Liver (tissue), 7 donors: ENCODE measurements at regions not wholly inside any gene's neighbourhood (a gene's known extent, or its start where the extent isn't known, plus 50 kb on each side); places are given as distances from the start of the nearest gene placed in this dataset.

Experiments
- DNase-seq: peaks from one replicate; pipeline ENCODE4 v3.0.0-alpha.2; 2017; ENCODE audit warnings: low spot score
- H3K27ac ChIP-seq, 2 donors: one replicate each; pipeline ENCODE4 v1.7.0; 2013; ENCODE audit warnings: inconsistent platforms in 2 of 2, low read length in 2 of 2, control low read depth in 1 of 2, low read depth in 1 of 2, mild to moderate bottlenecking in 1 of 2
- H3K27me3 ChIP-seq, 4 donors: one replicate each; pipeline versions ENCODE4 v1.6.1 to v1.7.0; 2013; ENCODE audit warnings: low read length in 3 of 4, inconsistent platforms in 1 of 4, mild to moderate bottlenecking in 1 of 4, moderate library complexity in 1 of 4; ENCODE audit not compliant: control insufficient read depth in 4 of 4, insufficient read depth in 4 of 4
- H3K36me3 ChIP-seq, 4 donors: one replicate each; pipeline versions ENCODE4 v1.6.1 to v1.7.0; 2013; ENCODE audit warnings: low read length in 3 of 4, mild to moderate bottlenecking in 3 of 4, low read depth in 1 of 4, moderate library complexity in 1 of 4; ENCODE audit not compliant: control insufficient read depth in 4 of 4, insufficient read depth in 3 of 4
- H3K4me1 ChIP-seq, 4 donors: one replicate each; pipeline versions ENCODE4 v1.6.1 to v1.7.0; 2013; ENCODE audit warnings: low read length in 3 of 4, mild to moderate bottlenecking in 3 of 4, moderate library complexity in 1 of 4; ENCODE audit not compliant: control insufficient read depth in 4 of 4, insufficient read depth in 4 of 4
- H3K4me3 ChIP-seq, 3 donors: one replicate each; pipeline versions ENCODE4 v1.6.1 to v1.7.0; 2013; ENCODE audit warnings: low read length in 3 of 3, control low read depth in 1 of 3, low read depth in 1 of 3, mild to moderate bottlenecking in 1 of 3
- H3K9ac ChIP-seq, 2 donors: one replicate each; pipeline ENCODE4 v1.7.0; 2013; ENCODE audit warnings: low read length in 2 of 2, mild to moderate bottlenecking in 2 of 2, moderate library complexity in 2 of 2, control low read depth in 1 of 2, low read depth in 1 of 2
- H3K9me3 ChIP-seq, 4 donors: one replicate each; pipeline versions ENCODE4 v1.6.1 to v1.7.0; 2013; ENCODE audit warnings: low read length in 3 of 4; ENCODE audit not compliant: control insufficient read depth in 4 of 4
- CTCF ChIP-seq: fragments of 150-350 bp; IDR thresholded peaks from 2 replicates; pipeline ENCODE4 v1.5.1; 2017; ENCODE audit warnings: improper control_type of control experiment, low read depth, low read length; ENCODE audit not compliant: missing input control
- EGR1 ChIP-seq, 2 donors: IDR thresholded peaks; 2 replicates each; pipeline ENCODE4 v1.6.1; 2016 to 2018; ENCODE audit warnings: antibody characterized with exemption in 2 of 2, low read depth in 2 of 2
- FOXA1 ChIP-seq: IDR thresholded peaks from 2 replicates; pipeline ENCODE4 v1.6.1; 2016; ENCODE audit warnings: antibody characterized with exemption
- GABPA ChIP-seq, 2 donors: IDR thresholded peaks in 1 of 2; conservative IDR thresholded peaks in 1 of 2; 2 replicates each; pipeline ENCODE4 v1.6.1; 2016; ENCODE audit warnings: antibody characterized with exemption in 2 of 2, mild to moderate bottlenecking in 1 of 2, moderate library complexity in 1 of 2
- HNF4A ChIP-seq, 2 donors: conservative IDR thresholded peaks; 2 replicates each; pipeline ENCODE4 v1.6.1; 2016; ENCODE audit warnings: antibody characterized with exemption in 2 of 2, mild to moderate bottlenecking in 2 of 2
- HNF4G ChIP-seq: IDR thresholded peaks from 2 replicates; pipeline ENCODE4 v1.6.1; 2016; ENCODE audit warnings: antibody characterized with exemption
- MAX ChIP-seq: IDR thresholded peaks from 2 replicates; pipeline ENCODE4 v1.6.1; 2016; ENCODE audit warnings: antibody characterized with exemption
- NR2F2 ChIP-seq: IDR thresholded peaks from 2 replicates; pipeline ENCODE4 v1.6.1; 2016; ENCODE audit warnings: antibody characterized with exemption
- RAD21 ChIP-seq, 2 donors: IDR thresholded peaks; 2 replicates each; pipeline ENCODE4 v1.6.1; 2016; ENCODE audit warnings: antibody characterized with exemption in 2 of 2, mild to moderate bottlenecking in 2 of 2
- REST ChIP-seq: IDR thresholded peaks from 2 replicates; pipeline ENCODE4 v1.6.1; 2016; ENCODE audit warnings: antibody characterized with exemption, mild to moderate bottlenecking
- RXRA ChIP-seq, 2 donors: IDR thresholded peaks; 2 replicates each; pipeline ENCODE4 v1.6.1; 2017 to 2018; ENCODE audit warnings: antibody characterized with exemption in 2 of 2, mild to moderate bottlenecking in 1 of 2
- SP1 ChIP-seq: IDR thresholded peaks from 2 replicates; pipeline ENCODE4 v1.6.1; 2018; ENCODE audit warnings: antibody characterized with exemption, mild to moderate bottlenecking
- TAF1 ChIP-seq: conservative IDR thresholded peaks from 2 replicates; pipeline ENCODE4 v1.6.1; 2016; ENCODE audit warnings: antibody characterized with exemption, mild to moderate bottlenecking
- YY1 ChIP-seq: IDR thresholded peaks from 2 replicates; pipeline ENCODE4 v1.6.1; 2016; ENCODE audit warnings: antibody characterized with exemption, mild to moderate bottlenecking
- ZBTB33 ChIP-seq: IDR thresholded peaks from 2 replicates; pipeline ENCODE4 v1.6.1; 2016; ENCODE audit warnings: antibody characterized with exemption
- donor health status: healthy.
- donor health status: healthy.
- donor health status: healthy.
- donor health status: healthy.

- no peak for TF ChIP-seq MAX
Measured at GRCh38 chr4:27616166-27616565, 755.5 kb downstream of the STIM2 start (continued).

GRCh38 chr4:27619435-27619834 lies 758.8 kb downstream of the STIM2 start:
- H3K4me1 ChIP-seq, result no peaks in the 10 kb centered on the region
- no peak for TF ChIP-seq ZBTB33
- no peak for TF ChIP-seq CTCF
- no peak for TF ChIP-seq TAF1
- TF ChIP-seq RAD21 (IDR thresholded peaks at IDR 0.05), result no peak
- TF ChIP-seq HNF4G, result no peak
- TF ChIP-seq NR2F2, result no peak
- no peak for TF ChIP-seq YY1
- no peak for TF ChIP-seq SP1
- TF ChIP-seq MAX, result no peak
- TF ChIP-seq HNF4A (conservative IDR thresholded peaks at IDR 0.05), result no peak
- TF ChIP-seq GABPA (IDR thresholded peaks at IDR 0.05 in 1 of 2, conservative IDR thresholded peaks at IDR 0.05 in 1 of 2), result no peak
- no peak for TF ChIP-seq EGR1 (IDR thresholded peaks at IDR 0.05; ENCODE audit: low read depth in 2 of 2)

GRCh38 chr4:27620886-27621285 lies 760.2 kb downstream of the STIM2 start:
- DNase-seq, result no peak
- no peak overlapping the region for H3K27ac ChIP-seq
- no peak for TF ChIP-seq CTCF
- no peak for TF ChIP-seq RXRA (IDR thresholded peaks at IDR 0.05)
- TF ChIP-seq FOXA1, result no peak
- no peak for TF ChIP-seq REST
- TF ChIP-seq NR2F2, result no peak
- no peak for TF ChIP-seq EGR1 (IDR thresholded peaks at IDR 0.05; ENCODE audit: low read depth in 2 of 2)

More at GRCh38 chr4:27619435-27619834, 758.8 kb downstream of the STIM2 start:
- Histone ChIP-seq H3K9me3 (no peaks in the 10 kb centered on the region), H3K4me3 (no peak overlapping the region), H3K36me3 (no peaks in the 10 kb centered on the region), H3K27ac (no peak overlapping the region), H3K27me3 (no peaks in the 10 kb centered on the region), H3K9ac (no peak overlapping the region)
- no peak for DNase-seq

More at GRCh38 chr4:27620886-27621285, 760.2 kb downstream of the STIM2 start:
- no peaks in the 10 kb centered on the region for H3K9me3 ChIP-seq
- H3K36me3 ChIP-seq, result no peaks in the 10 kb centered on the region
- H3K27me3 ChIP-seq, result no peaks in the 10 kb centered on the region
- no peak overlapping the region for H3K9ac ChIP-seq
- no peaks in the 10 kb centered on the region for H3K4me1 ChIP-seq
- H3K4me3 ChIP-seq, result no peak overlapping the region
